ENCODE measurements at regions not wholly inside any gene's neighbourhood (a gene's known extent, or its start where the extent isn't known, plus 50 kb on each side); places are given as distances from the start of the nearest gene placed in this dataset.
A peak's percentile ranks its signal among the peaks of the same experiment; 100 is the strongest.
"Not testable (repeated sequence)": the region's sequence is repeated elsewhere in the genome, so short reads cannot be mapped to it uniquely, and the experiment has no call there.

GRCh38 chr5:94039101-94039500 lies 297.7 kb upstream of the POU5F2 start:
- DNase-seq (ENCODE audit: low read depth, low spot score): no peak
- in situ Hi-C loops (cut with HindIII; ENCODE audit: low pct_unique_long_range_greater_than_20kb, low sequenced_read_pairs): no loop called here

GRCh38 chr5:94031631-94032030 lies 290.2 kb upstream of the POU5F2 start:
- in situ Hi-C loops (cut with HindIII; ENCODE audit: low pct_unique_long_range_greater_than_20kb, low sequenced_read_pairs): no loop called here
- no peak for DNase-seq (ENCODE audit: low read depth, low spot score)

- no peak for DNase-seq (ENCODE audit: low read depth, low spot score)
- in situ Hi-C loops (cut with HindIII; ENCODE audit: low pct_unique_long_range_greater_than_20kb, low sequenced_read_pairs): no loop called here
Observed at GRCh38 chr5:94028001-94028400, 286.6 kb upstream of the POU5F2 start.

- in situ Hi-C loops (cut with HindIII; ENCODE audit: low pct_unique_long_range_greater_than_20kb, low sequenced_read_pairs): no loop called here
Observed at GRCh38 chr5:94027145-94027544, 285.7 kb upstream of the POU5F2 start.

GRCh38 chr5:94025788-94026473 lies 284.5 kb upstream of the POU5F2 start:
- in situ Hi-C loops (cut with HindIII; ENCODE audit: low pct_unique_long_range_greater_than_20kb, low sequenced_read_pairs): no loop called here
- DNase-seq (ENCODE audit: low read depth, low spot score): peak; percentile 28

More at GRCh38 chr5:94027145-94027544, 285.7 kb upstream of the POU5F2 start:
- DNase-seq (ENCODE audit: low read depth, low spot score): no peak

- in situ Hi-C loops (cut with HindIII; ENCODE audit: low pct_unique_long_range_greater_than_20kb, low sequenced_read_pairs): no loop called here
- DNase-seq (ENCODE audit: low read depth, low spot score): no peak
Observed at GRCh38 chr5:94024620-94025019, 283.2 kb upstream of the POU5F2 start.

GRCh38 chr5:94024101-94024500 lies 282.7 kb upstream of the POU5F2 start:
- no peak for DNase-seq (ENCODE audit: low read depth, low spot score)
- in situ Hi-C loops (cut with HindIII; ENCODE audit: low pct_unique_long_range_greater_than_20kb, low sequenced_read_pairs): no loop called here

- in situ Hi-C loops (cut with HindIII; ENCODE audit: low pct_unique_long_range_greater_than_20kb, low sequenced_read_pairs): no loop called here
- peak; percentile 17 for DNase-seq (ENCODE audit: low read depth, low spot score)
Observed at GRCh38 chr5:94021246-94021645, 279.8 kb upstream of the POU5F2 start.

GRCh38 chr5:94017579-94017978 lies 276.2 kb upstream of the POU5F2 start:
- in situ Hi-C loops (cut with HindIII; ENCODE audit: low pct_unique_long_range_greater_than_20kb, low sequenced_read_pairs): no loop called here
- DNase-seq (ENCODE audit: low read depth, low spot score): no peak

- DNase-seq (ENCODE audit: low read depth, low spot score): no peak
- in situ Hi-C loops (cut with HindIII; ENCODE audit: low pct_unique_long_range_greater_than_20kb, low sequenced_read_pairs): no loop called here
Observed at GRCh38 chr5:94010814-94011213, 269.4 kb upstream of the POU5F2 start.

GRCh38 chr5:94009161-94009560 lies 267.8 kb upstream of the POU5F2 start:
- DNase-seq (ENCODE audit: low read depth, low spot score): no peak
- in situ Hi-C loops (cut with HindIII; ENCODE audit: low pct_unique_long_range_greater_than_20kb, low sequenced_read_pairs): no loop called here

- no peak for DNase-seq (ENCODE audit: low read depth, low spot score)
- in situ Hi-C loops (cut with HindIII; ENCODE audit: low pct_unique_long_range_greater_than_20kb, low sequenced_read_pairs): no loop called here
Observed at GRCh38 chr5:93998951-93999455, 257.6 kb upstream of the POU5F2 start.

- no peak for DNase-seq (ENCODE audit: low read depth, low spot score)
- in situ Hi-C loops (cut with HindIII; ENCODE audit: low pct_unique_long_range_greater_than_20kb, low sequenced_read_pairs): no loop called here
Observed at GRCh38 chr5:93997562-93997961, 256.2 kb upstream of the POU5F2 start.

- in situ Hi-C loops (cut with HindIII; ENCODE audit: low pct_unique_long_range_greater_than_20kb, low sequenced_read_pairs): no loop called here
- no peak for DNase-seq (ENCODE audit: low read depth, low spot score)
Observed at GRCh38 chr5:93995126-93995621, 253.8 kb upstream of the POU5F2 start.

- in situ Hi-C loops (cut with HindIII; ENCODE audit: low pct_unique_long_range_greater_than_20kb, low sequenced_read_pairs): no loop called here
- no peak for DNase-seq (ENCODE audit: low read depth, low spot score)
Observed at GRCh38 chr5:93993161-93993560, 251.8 kb upstream of the POU5F2 start.

- DNase-seq (ENCODE audit: low read depth, low spot score): peak; percentile 34
- in situ Hi-C loops (cut with HindIII; ENCODE audit: low pct_unique_long_range_greater_than_20kb, low sequenced_read_pairs): no loop called here
Observed at GRCh38 chr5:93990504-93991070, 249.2 kb upstream of the POU5F2 start.

- in situ Hi-C loops (cut with HindIII; ENCODE audit: low pct_unique_long_range_greater_than_20kb, low sequenced_read_pairs); DNase-seq (ENCODE audit: low read depth, low spot score): not testable (repeated sequence)
Observed at GRCh38 chr5:93985940-93986570, 244.7 kb upstream of the POU5F2 start.

GRCh38 chr5:93978222-93978621 lies 236.8 kb upstream of the POU5F2 start:
- no peak for DNase-seq (ENCODE audit: low read depth, low spot score)
- in situ Hi-C loops (cut with HindIII; ENCODE audit: low pct_unique_long_range_greater_than_20kb, low sequenced_read_pairs): no loop called here

- no peak for DNase-seq (ENCODE audit: low read depth, low spot score)
- in situ Hi-C loops (cut with HindIII; ENCODE audit: low pct_unique_long_range_greater_than_20kb, low sequenced_read_pairs): no loop called here
Observed at GRCh38 chr5:93967923-93968322, 226.5 kb upstream of the POU5F2 start.
